ENCODE measurements at regions not wholly inside any gene's neighbourhood (a gene's known extent, or its start where the extent isn't known, plus 50 kb on each side); places are given as distances from the start of the nearest gene placed in this dataset.
"Not testable (repeated sequence)": the region's sequence is repeated elsewhere in the genome, so short reads cannot be mapped to it uniquely, and the experiment has no call there.

DNA sequence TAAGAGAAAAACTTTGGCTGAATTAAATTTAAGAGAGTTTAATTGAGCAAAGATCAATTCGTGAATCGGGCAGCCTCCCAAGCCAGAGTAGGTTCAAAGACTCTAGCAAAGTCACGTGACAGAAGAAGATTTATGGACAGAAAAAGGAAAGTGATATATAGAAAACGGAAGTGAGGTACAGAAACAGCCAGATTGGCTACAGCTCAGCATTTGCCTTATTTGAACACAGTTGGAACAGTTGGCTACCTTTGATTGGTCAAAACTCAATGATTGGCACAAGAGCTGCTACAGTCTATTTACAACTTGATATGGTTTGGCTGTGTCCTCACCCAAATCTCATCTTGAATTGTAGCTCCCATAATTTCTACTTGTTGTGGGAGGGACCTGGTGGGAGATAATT is 102.6 kb downstream of the PLG start:
- DNase-seq (ENCODE audit: low spot score) = no peak

DNA sequence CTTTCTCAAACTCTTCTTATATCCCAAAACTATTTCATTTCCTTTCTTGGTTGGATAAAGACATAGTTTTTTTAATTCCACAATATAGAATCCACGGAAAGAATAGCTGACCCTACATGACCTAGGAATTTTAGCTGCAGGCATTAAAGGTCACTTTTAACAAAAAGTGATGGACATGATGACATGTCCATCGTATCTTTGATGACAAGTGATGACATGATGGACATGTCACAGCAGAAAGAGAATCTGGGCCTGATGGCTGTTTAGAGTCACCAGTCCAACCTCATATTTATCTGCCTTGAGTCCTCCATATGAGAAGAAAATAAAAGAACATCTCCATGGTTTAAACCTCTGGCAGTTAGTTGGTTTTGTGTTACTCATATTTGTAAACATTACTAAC is 106.2 kb downstream of the PLG start:
- no peak for DNase-seq (ENCODE audit: low spot score)

DNA sequence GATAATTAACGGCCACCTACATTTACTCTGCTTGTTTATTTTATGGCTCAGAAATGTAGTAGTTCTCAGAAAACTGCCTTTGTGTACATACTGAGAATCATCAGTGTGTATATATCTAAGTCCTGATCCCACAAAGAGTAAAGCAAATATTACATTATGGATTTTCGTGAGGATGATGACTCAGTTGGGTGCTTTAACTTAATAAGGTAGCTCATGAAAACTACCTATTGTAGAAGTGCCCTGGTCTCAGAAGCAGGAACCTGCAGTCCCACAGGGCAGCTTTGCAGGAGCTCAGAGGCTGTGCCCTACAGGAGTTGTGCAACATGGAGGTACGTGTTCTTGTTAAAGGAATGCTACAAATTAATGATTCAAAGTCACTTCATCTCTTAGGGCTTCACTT is 108.2 kb downstream of the PLG start:
- DNase-seq (ENCODE audit: low spot score) = no peak

DNA sequence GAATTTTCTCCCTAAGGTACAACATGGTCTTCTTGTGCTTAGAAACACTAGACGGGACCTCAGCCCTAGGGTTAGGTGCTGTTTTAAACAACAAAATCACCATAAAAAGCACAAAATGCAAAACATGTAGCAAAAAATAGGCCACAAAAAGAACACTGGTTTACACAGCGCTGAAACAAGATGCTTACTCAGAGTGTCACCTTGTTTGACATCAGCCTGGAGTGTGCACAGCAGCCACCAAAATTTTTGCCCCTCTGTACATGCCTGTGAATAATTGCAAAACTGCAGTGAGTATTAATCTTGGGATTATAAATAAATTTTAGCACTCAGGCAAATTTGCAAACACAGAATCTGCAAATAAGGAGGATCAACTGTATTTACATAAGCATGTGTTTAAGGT is 110.1 kb downstream of the PLG start:
- no peak for DNase-seq (ENCODE audit: low spot score)

DNA sequence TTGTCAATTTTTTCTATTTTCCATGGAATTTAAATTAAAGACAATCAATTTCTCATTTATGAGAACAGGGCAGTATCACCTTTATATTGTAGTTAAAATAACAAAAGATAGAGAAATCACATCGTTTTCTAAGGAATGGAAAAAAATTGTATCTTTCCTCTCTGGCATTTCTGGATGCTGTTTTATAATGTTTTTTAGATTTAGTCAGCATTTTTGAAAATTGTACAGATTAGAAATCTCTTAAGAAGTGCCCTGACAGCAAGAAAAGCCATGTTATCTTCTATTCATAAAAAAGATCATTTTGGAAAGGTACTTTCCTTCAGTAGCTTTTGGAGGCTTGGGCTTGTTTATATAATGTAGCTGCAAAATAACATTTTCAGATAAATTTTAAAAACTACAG is 116.9 kb downstream of the PLG start:
- no peak for DNase-seq (ENCODE audit: low spot score)

DNA sequence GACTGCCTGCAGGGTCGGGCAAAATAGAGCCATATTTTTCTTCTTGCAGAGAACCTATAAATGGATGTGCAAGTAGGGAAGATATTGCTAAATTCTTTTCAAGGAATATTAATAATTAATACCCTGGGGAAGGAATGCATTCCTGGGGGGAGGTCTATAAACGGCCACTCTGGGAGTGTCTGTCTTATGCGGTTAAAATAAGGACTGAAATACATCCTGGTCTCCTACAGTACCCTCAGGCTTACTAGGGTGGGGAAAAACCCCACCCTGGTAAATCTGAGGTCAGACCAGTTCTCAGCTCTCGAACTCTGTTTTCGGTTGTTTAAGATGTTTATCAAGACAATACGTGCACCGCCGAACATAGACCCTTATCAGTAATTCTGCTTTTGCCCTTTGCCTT is 118.6 kb downstream of the PLG start:
- peak; percentile 1 for DNase-seq (ENCODE audit: low spot score)

DNA sequence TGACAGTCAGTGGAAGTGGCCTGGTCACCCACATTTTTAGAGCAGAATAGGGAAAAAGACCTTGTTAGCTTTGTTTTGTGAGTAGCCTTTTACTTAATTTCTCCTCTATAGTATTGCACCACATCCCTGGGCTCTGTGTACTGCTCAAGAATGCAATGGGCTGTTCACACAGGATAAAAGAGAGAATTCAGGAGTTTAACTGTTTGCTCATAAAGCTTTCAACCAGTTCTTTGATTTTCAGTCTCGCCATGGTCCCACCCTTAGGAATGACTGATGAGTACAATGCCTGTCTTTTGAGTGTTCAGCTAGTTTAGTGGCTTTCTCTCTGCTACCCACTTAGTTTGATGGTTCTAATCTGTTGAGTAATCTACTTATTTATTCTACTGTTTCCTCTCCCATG is 129.7 kb downstream of the PLG start:
- no peak for DNase-seq (ENCODE audit: low spot score)

DNA sequence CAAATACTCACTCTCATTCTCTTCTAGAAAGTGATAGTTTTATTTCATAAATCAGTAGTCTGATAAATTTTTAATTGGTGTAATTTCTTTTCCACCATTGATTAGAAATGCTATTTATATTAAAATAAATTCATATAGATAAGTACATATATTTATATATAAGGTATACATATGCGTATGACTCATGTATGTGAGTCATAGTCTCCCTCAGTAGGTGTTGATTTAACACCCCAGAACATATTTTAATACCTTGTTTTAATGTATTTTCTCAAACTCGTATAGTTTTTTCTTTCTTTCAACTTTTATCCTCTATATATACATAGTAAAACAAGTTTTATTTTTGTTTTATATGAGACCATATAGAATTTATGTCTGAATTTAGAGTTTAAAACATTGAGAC is 130.4 kb downstream of the PLG start:
- DNase-seq (ENCODE audit: low spot score) = no peak

DNA sequence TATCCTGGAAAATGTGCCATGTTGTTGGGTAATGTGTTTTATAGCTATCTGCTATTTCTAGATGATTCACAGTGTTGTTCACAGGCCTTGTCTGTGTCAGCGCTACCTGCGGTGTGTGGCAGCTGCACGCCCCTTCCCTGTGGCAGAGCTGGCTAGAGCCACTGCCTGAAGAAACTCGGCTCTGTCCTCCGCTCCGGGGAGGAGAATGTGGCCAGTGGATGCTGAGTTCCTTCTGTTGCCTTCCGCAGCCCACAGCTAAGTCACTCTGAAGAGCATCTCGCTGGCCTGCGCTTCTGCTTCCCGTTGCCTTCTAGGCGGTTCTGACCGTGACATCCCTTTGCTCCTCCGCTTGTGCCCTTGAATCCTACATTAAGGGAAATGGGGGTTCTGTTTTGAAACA is 135.1 kb downstream of the PLG start:
- no peak for DNase-seq (ENCODE audit: low spot score)

DNA sequence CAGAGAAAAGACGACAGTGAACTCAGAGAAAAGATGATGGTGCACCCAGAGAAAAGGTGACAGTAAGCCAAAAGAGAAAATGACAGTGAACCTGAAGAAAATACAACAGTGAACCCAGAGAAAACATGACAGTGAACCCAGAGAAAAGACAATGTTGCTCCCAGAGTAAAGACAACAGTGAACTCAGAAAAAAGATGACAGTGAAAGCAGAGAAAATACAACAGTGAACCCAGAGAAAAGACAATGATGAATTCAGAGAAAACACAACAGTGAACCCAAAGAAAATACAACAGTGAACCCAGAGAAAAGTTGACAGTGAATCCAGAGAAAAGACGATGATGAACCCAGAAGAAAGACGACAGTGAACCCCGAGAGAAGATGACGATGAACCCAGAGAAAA is 140.5 kb upstream of the MAP3K4 start:
- no peak for DNase-seq (ENCODE audit: low spot score)

DNA sequence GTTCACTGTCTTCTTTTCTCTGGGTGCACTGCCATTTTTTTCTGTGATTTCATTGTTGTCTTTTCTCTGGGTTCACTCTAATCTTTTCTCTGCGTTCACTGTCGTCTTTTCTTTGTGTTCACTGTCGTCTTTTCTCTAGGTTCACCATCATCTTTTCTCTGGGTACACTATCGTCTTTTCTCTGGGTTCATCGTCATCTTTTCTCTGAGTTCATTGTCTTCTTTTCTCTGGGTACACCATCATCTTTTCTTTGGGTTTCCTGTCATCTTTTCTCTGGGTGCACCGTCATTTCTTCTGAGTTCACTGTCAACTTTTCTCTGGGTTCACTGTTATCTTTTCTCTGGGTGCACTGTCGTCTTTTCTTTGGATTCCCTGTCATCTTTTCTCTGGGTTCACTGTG is 137.6 kb upstream of the MAP3K4 start:
- DNase-seq (ENCODE audit: low spot score) = no peak

DNA sequence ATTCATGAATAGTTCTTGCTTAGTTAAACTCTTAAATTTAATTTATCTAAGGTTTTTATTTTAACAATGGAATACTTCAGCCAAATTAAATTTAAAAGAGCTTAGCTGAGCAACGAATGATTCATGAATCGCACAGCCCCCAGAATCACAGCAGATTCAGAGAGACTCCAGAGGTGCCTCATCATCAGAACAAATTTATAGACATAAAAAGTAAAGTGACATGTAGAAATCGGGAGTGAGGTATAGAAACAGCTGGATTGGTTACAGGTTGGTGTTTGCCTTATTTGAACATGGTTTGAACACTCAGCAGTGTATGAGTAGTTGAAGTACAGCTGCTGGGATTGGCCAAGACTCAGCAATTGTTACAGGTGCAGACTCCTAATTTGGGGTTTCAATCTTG is 132.7 kb upstream of the MAP3K4 start:
- DNase-seq (ENCODE audit: low spot score) = no peak

DNA sequence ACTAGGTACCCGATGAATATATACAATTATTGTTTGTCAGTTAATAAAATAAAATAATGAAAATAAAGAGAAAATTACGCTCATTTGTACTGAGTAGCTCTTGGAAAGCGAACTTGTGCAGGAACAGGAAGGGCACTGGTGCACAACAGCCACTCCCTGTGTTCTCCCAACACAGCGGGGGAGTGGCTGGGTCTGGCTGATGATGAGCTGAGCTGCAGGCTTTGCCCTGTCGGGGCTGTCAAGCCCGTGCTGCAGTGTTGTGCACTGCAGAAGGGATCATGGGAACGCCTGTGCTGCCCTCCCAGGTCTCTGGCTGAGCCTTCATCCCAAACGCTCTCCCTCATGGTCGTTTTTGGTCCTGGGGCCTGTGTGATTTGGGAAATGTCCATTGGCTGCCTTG is 131.7 kb upstream of the MAP3K4 start:
- DNase-seq (ENCODE audit: low spot score) = no peak

DNA sequence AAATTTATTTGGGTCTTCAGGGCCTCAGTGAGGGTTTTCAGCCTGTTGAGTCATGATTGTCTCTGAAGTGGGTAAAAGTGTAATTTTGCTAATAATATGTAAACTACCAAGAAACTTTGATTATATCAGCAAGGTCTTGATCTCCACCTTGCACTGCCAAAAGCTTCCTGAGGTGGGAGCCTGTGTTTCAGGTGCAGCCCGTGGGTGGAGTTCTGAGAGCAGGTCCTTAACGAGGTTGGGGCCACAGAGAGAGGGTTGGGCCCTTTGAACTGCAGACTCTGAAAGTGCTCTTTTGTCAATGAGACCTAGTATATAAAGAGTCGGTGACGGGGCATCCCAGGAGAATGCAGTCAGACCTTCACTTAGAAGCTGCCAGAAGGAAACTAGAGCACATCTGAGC is 129.7 kb upstream of the MAP3K4 start:
- DNase-seq (ENCODE audit: low spot score) = no peak

DNA sequence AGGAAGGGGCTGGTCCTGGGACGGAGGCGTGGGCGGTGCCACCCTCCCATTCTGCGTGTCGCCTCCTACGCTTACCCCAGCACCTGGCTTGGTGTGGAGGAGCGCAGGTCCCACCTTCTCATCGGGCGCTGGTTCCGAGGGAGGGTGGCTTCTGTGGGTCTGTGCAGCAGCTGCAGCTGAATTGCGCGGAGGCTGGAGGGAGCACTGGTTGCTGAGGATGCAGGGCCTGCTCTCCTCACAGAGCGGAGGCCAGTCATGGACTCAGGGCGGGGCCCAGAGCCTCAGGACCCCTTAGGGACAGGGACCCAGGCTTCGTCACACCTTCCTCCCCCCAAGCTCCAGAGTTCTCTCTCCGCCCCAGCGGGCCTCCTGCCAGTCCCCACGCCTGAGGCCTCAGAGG is 127.8 kb upstream of the MAP3K4 start:
- no peak for DNase-seq (ENCODE audit: low spot score)

DNA sequence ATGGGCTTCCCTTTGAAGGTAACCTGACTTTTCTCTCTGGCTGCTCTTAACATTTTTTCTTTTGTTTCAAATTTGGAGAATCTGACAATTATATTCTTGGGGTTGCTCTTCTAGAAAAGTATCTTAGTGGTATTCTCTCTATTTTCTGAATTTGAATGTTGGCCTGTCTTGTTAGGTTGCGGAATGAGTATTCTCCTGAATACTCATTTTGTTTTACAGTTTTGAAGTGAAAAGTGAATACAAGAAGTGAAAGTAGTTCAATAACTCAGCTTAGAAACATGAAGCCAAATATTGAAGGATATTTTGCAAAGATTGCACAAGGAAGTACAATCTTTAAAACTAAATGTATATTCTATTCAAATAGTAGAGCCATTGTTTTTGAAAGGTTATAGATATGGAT is 120.2 kb upstream of the MAP3K4 start:
- no peak for DNase-seq (ENCODE audit: low spot score)

DNA sequence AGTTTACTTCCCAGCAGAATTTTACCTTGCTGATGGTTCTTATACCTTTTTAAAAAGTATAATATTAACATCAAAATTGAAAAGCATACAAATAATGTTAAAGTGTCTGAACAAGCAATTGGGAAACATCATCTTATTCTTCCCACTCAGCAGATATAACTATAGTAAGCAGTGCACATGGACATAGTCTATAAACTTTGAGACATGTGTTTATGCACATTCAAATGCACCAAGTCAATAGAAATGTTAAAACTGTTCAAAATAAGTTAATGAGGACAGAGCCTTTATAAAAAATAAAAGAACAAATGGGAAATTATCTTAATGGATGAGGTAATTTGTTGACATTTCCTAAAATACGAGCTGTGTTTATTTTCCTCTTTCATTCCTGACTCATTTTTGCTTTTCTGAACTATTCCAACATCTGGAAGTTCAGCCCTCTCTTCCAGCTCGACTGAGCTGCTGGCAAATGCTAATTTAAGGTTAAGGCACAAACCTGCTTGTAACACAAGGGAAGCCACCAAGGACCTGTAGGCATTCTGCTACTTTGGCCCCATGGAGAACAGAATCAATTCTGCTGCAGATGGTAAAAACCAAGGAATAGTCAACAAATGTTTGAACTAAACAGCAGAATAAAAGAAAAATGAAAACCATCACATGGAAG is 110.3 kb upstream of the MAP3K4 start:
- DNase-seq (ENCODE audit: low spot score) = no peak

DNA sequence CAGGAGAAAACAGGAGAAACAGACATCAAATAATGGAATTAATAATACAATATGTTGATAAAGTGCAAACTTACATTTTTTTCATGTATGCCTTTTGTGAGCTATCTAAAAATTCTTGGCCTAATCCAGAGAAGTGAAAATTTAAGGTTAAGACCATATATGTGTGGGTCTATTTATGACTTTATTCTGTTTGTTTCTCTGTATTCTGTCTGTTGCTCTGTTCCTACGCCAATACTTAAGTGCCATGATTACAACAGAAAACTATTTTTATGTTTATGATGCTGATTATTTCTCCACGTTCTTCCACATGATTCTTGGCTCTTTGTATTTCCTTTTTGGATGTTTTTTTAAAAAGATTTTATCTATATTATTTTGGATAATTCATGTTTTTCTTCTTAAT is 109.6 kb upstream of the MAP3K4 start:
- no peak for DNase-seq (ENCODE audit: low spot score)

DNA sequence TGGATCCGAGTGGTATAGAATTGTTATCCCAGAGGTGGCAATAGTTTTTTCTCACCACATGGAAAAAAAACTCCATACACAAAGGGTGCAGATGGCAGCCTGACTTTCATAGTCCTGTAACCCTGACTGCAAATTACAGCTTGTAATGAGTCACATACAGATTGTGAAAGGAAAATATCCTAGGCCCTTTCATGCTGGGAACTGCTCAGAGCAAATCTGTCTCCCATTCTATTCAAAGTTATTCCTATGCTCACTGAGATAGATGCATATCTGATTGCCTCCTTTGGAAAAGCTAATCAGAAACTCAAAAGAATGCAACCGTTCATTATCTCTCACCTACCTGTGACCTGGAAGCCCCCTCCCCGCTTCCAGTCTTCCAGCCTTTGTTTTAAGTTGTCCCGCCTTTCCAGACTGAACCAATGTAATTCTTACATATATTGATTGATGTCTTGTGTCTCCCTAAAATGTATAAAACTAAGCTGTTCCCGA is 108.7 kb upstream of the MAP3K4 start:
- no peak for DNase-seq (ENCODE audit: low spot score)

DNA sequence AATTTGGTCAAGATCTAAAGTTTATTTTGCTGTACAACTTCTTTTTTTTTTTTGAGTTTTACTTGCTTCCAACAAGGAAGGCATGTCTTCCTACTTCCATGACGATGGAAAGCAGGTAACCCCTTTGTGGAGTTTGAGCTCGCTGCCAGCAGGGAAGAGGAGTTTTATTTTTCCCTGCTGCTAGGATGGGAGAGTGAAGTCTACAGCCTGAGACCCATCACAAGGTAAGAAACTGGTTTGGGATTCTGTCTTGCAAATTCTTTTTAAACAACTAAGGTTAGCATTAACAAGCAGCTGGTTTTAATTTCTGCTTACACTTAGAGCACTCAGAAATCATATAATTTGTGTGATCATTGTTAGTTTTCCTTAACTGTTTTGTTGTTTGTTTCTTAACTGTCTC is 108.0 kb upstream of the MAP3K4 start:
- DNase-seq (ENCODE audit: low spot score) = no peak

DNA sequence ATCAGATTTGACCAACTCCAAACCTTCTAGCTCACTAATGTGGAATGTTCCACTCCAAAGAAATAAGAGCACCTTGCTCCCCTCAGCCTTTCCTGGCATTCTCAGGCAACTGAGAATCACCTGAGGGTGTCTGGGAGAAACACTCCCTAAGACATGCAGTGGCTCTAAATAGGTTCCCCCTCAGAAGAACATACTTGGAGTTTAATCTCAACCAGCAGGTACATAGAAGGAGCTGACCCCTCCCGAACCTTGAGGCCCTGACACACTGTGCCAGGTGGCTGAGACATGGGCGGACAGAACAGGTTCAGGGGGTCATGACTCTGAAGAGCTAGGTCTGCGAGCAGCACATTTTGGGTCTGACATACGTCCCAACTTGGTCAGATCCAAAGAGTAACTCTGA is 107.6 kb upstream of the MAP3K4 start:
- no peak for DNase-seq (ENCODE audit: low spot score)

DNA sequence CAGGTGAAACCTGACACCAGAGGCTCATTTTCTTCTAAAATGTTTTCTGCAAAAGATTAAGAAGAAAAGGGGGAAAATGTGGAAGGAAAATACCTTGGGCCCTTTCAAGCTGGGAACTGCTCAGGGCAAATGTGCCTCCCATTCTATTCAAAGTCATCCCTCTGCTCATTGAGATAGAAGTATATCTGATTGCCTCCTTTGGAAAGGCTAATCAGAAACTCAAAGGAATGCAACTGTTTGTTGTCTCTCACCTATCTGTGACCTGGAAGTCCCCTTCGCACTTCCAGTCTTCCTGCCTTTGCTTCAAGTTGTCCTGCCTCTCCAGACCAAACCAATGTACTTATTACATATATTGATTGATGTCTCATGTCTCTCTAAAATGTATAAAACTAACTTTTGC is 102.4 kb upstream of the MAP3K4 start:
- not testable (repeated sequence) for DNase-seq (ENCODE audit: low spot score)

DNA sequence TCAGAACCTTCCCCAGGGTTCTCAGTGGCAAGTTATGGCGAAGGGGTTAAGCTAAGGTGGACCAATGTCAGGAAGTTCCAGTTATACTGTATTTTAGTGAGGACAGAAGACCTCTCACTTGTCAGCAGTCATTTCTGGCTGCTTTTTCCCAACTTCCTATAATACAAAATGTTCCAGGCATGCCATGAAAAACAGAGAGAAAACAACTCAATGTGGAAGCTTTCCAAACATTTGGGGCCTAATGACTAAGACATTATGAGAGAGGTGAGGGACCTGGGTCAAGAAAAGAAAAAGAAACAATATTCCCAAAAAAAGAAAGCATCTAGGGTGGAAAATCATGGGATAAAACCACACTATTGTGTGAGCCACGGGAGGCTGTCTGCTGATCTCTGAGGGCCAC is 99.9 kb upstream of the MAP3K4 start:
- no peak for DNase-seq (ENCODE audit: low spot score)

DNA sequence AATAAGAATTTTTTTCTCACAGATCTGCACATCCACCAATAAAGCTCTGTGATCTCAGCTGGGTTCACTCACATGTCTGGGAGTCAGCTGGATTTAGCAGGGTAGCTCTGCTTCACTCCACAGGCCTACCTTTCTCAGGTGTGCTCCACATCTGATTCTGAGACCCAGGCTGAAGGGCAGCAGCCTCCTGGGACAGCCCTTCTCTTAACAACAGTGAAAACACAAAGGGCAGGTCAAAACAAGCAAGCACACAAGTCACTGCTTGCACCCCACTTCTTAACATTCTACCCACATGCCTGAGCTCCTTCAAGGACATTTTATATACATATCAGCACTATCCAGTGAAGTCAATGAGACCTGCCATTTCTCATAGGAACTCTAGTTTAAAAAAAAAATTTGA is 96.0 kb upstream of the MAP3K4 start:
- no peak for DNase-seq (ENCODE audit: low spot score)

Data from kidney tubule cell (primary cell).